ENCODE measurements at regions not wholly inside any gene's neighbourhood (a gene's known extent, or its start where the extent isn't known, plus 50 kb on each side); places are given as distances from the start of the nearest gene placed in this dataset.

- no peak overlapping the region for H3K9ac ChIP-seq
- no peaks in the 10 kb centered on the region for H3K36me3 ChIP-seq
- no peak for TF ChIP-seq Cebpa-rat (IDR thresholded peaks at IDR 0.05)
- no peaks in the 10 kb centered on the region for H3K27me3 ChIP-seq
- H3K27ac ChIP-seq, result no peak overlapping the region
- no peaks in the 10 kb centered on the region for H3K4me1 ChIP-seq
- H3K4me3 ChIP-seq, result no peak overlapping the region
- no peaks in the 10 kb centered on the region for H4K20me1 ChIP-seq
- H3K9me3 ChIP-seq (replicated peaks in 1 of 11), result no peaks in the 10 kb centered on the region
- H3K4me2 ChIP-seq, result no peak overlapping the region
These were observed 187.0 kb upstream of the CDH13 start for GRCh38 chr16:82439678-82440293.

DNA sequence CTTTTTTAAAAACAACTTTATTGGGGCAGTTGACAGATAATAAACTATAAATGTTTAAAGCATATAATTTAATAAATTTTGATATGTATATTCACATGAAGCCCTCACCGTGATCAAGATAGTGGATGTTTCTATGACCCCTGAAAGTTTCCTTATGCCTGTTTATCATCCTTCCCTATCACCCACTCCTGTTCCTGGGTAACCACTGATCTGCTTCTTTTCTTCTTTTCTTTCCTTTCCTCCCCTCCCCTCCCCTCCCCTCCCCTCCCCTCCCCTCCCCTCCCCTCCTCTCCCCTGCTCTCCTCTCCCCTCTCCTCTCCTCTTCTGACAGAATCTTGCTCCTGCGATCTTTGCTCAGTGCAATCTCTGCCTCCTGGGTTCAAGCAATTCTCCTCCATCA, 193.7 kb upstream of the CDH13 start:
- H4K20me1 ChIP-seq, result no peaks in the 10 kb centered on the region
- no peaks in the 10 kb centered on the region for H3K9me3 ChIP-seq (replicated peaks in 1 of 11)
- no peaks in the 10 kb centered on the region for H3K36me3 ChIP-seq
- H3K4me2 ChIP-seq, result no peak overlapping the region
- no peak overlapping the region for H3K4me3 ChIP-seq
- no peaks in the 10 kb centered on the region for H3K27me3 ChIP-seq
- no peak overlapping the region for H3K9ac ChIP-seq
- no peaks in the 10 kb centered on the region for H3K4me1 ChIP-seq
- no peak overlapping the region for H3K27ac ChIP-seq
- no peak for TF ChIP-seq Cebpa-rat (IDR thresholded peaks at IDR 0.05)

- Histone ChIP-seq H4K20me1 (no peaks in the 10 kb centered on the region), H3K36me3 (no peaks in the 10 kb centered on the region), H3K27ac (no peak overlapping the region)
These were observed 194.5 kb upstream of the CDH13 start for GRCh38 chr16:82432261-82432660.

DNA sequence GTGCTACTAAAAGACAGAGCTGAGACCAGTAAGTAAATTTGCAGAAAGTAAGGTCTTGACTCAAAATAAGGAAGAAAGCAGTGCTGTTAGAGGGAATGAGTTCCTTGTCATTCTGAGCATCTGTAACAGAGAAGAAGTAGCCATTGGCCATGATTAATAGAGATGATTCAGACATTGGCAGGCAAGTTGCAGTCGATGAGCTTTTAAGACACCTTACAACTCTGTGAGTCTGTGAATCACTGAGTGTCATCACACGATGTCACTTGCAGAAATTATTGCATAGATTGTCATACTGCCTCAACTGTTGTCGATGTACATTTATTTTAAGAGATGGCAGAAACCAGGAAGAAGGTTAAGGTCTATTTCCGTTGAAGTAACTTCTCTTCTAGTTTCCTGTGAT, 201.1 kb upstream of the CDH13 start:
- no peaks in the 10 kb centered on the region for H4K20me1 ChIP-seq
- no peaks in the 10 kb centered on the region for H3K36me3 ChIP-seq
- H3K4me2 ChIP-seq, result no peak overlapping the region
- no peak overlapping the region for H3K27ac ChIP-seq
- no peak overlapping the region for H3K9ac ChIP-seq
- no peaks in the 10 kb centered on the region for H3K27me3 ChIP-seq
- TF ChIP-seq Cebpa-rat (IDR thresholded peaks at IDR 0.05), result no peak
- peaks cover 0 to 10% (median 4%) of the 10 kb centered on the region in 11 experiments; a peak in 7 of 22 replicates for H3K9me3 ChIP-seq (replicated peaks in 1 of 11)
- H3K4me3 ChIP-seq, result no peak overlapping the region
- no peaks in the 10 kb centered on the region for H3K4me1 ChIP-seq

More at GRCh38 chr16:82432261-82432660, 194.5 kb upstream of the CDH13 start:
- H3K27me3 ChIP-seq, result no peaks in the 10 kb centered on the region
- TF ChIP-seq Cebpa-rat (IDR thresholded peaks at IDR 0.05), result no peak
- no peaks in the 10 kb centered on the region for H3K9me3 ChIP-seq (replicated peaks in 1 of 11)
- H3K4me2 ChIP-seq, result no peak overlapping the region
- H3K4me1 ChIP-seq, result no peaks in the 10 kb centered on the region
- H3K9ac ChIP-seq, result no peak overlapping the region
- H3K4me3 ChIP-seq, result no peak overlapping the region

DNA sequence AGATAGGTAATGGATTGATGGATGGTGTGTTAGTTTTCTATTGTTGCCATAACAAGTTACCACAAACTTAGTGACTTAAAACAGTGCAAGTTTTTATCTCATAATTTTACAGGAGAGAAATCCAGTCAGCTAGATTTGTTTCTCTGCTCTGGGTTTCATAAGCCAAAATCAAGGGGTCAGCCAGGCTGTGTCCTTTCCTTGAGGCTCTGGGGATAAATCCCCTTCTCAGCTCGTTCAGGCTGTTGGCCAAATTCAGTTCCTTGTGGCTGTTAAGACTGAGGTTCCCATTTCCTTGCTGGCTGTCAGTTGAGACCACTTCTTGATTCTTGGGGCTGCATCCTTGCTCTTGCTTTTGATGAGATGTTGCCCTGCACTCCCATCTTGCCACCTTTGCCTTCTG, 204.9 kb upstream of the CDH13 start:
- no peak for TF ChIP-seq Cebpa-rat (IDR thresholded peaks at IDR 0.05)
- no peak overlapping the region for H3K9ac ChIP-seq
- H3K4me1 ChIP-seq, result no peaks in the 10 kb centered on the region
- H3K36me3 ChIP-seq, result no peaks in the 10 kb centered on the region
- H3K4me3 ChIP-seq, result no peak overlapping the region
- H4K20me1 ChIP-seq, result no peaks in the 10 kb centered on the region
- H3K27ac ChIP-seq, result no peak overlapping the region
- no peak overlapping the region for H3K4me2 ChIP-seq
- no peaks in the 10 kb centered on the region for H3K27me3 ChIP-seq
- H3K9me3 ChIP-seq (replicated peaks in 1 of 11), result peaks cover 0 to 10% (median 4%) of the 10 kb centered on the region in 11 experiments; a peak in 7 of 22 replicates

DNA sequence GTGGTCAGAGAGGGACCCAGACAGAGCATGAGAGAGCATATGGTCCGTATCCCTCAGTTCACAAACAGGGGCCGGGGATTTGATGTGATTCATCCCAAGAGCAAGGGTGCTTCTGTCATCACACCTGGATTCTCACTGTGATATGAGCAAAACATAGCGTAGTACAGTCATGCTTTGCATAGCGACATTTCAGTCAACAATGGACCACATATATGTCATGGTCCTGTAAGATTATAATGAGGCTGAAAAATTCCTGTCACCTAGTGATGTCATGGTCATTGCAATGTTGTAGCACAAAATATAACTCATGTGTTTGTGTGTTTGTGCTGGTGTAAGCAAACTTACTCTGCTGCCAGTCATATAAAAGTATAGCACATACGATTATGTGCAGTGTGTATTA, 207.4 kb upstream of the CDH13 start:
- H3K36me3 ChIP-seq, result no peaks in the 10 kb centered on the region
- no peaks in the 10 kb centered on the region for H4K20me1 ChIP-seq
- no peak for TF ChIP-seq Cebpa-rat (IDR thresholded peaks at IDR 0.05)
- no peaks in the 10 kb centered on the region for H3K4me1 ChIP-seq
- H3K4me3 ChIP-seq, result no peak overlapping the region
- no peaks in the 10 kb centered on the region for H3K27me3 ChIP-seq
- no peak overlapping the region for H3K4me2 ChIP-seq
- H3K9me3 ChIP-seq (replicated peaks in 1 of 11), result peaks cover 0 to 10% (median 4%) of the 10 kb centered on the region in 11 experiments; a peak in 7 of 22 replicates
- H3K27ac ChIP-seq, result no peak overlapping the region
- H3K9ac ChIP-seq, result no peak overlapping the region

GRCh38 chr16:82414476-82414875, 212.3 kb upstream of the CDH13 start:
- no peaks in the 10 kb centered on the region for H3K27me3 ChIP-seq
- no peaks in the 10 kb centered on the region for H3K9me3 ChIP-seq (replicated peaks in 1 of 11)
- H3K4me2 ChIP-seq, result no peak overlapping the region
- no peaks in the 10 kb centered on the region for H3K36me3 ChIP-seq
- TF ChIP-seq Cebpa-rat (IDR thresholded peaks at IDR 0.05), result no peak
- H3K4me1 ChIP-seq, result no peaks in the 10 kb centered on the region
- no peaks in the 10 kb centered on the region for H4K20me1 ChIP-seq
- no peak overlapping the region for H3K9ac ChIP-seq
- no peak overlapping the region for H3K27ac ChIP-seq
- H3K4me3 ChIP-seq, result no peak overlapping the region

GRCh38 chr16:82412770-82413169, 214.0 kb upstream of the CDH13 start:
- no peak overlapping the region for H3K27ac ChIP-seq
- no peaks in the 10 kb centered on the region for H3K4me1 ChIP-seq
- H3K36me3 ChIP-seq, result no peaks in the 10 kb centered on the region
- no peak overlapping the region for H3K4me2 ChIP-seq
- H3K9ac ChIP-seq, result no peak overlapping the region
- no peaks in the 10 kb centered on the region for H3K9me3 ChIP-seq (replicated peaks in 1 of 11)
- H3K4me3 ChIP-seq, result no peak overlapping the region
- H4K20me1 ChIP-seq, result no peaks in the 10 kb centered on the region
- H3K27me3 ChIP-seq, result no peaks in the 10 kb centered on the region
- TF ChIP-seq Cebpa-rat (IDR thresholded peaks at IDR 0.05), result no peak

DNA sequence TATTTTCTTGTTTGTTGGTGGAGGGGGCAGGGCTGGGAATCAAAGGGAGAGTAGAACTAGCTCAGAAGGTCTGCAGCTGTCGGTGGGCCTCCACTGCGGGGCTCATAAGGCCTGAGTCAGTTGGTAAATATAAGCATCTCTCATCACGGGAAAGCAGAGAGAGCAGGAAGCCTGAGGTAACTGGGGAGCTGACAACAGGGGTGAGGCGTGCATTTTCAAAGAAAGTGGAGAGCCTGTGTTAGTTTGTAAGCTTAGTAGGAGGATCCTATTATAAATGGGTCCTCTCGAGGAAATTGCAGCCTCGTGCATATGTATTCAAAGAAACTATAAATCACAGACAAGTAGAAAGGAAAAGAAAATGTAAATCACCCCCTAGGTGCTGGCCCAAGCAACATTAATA, 221.0 kb upstream of the CDH13 start:
- Histone ChIP-seq H3K4me3 (no peak overlapping the region), H3K27ac (no peak overlapping the region), H4K20me1 (no peaks in the 10 kb centered on the region), H3K9me3 (replicated peaks in 1 of 11) (no peaks in the 10 kb centered on the region), H3K27me3 (no peaks in the 10 kb centered on the region), H3K4me2 (no peak overlapping the region), H3K36me3 (no peaks in the 10 kb centered on the region), H3K4me1 (no peaks in the 10 kb centered on the region), H3K9ac (no peak overlapping the region)
- TF ChIP-seq Cebpa-rat (IDR thresholded peaks at IDR 0.05), result no peak

- no peaks in the 10 kb centered on the region for H3K36me3 ChIP-seq
- no peaks in the 10 kb centered on the region for H3K4me1 ChIP-seq
- H3K9ac ChIP-seq, result no peak overlapping the region
- no peak overlapping the region for H3K4me2 ChIP-seq
- H3K9me3 ChIP-seq (replicated peaks in 1 of 11), result no peaks in the 10 kb centered on the region
- H4K20me1 ChIP-seq, result no peaks in the 10 kb centered on the region
- TF ChIP-seq Cebpa-rat (IDR thresholded peaks at IDR 0.05), result no peak
- no peak overlapping the region for H3K27ac ChIP-seq
- no peaks in the 10 kb centered on the region for H3K27me3 ChIP-seq
- no peak overlapping the region for H3K4me3 ChIP-seq
These were observed 222.0 kb upstream of the CDH13 start for GRCh38 chr16:82404586-82405315.
